Kidney (tissue), 13 donors: ENCODE measurements at regions not wholly inside any gene's neighbourhood (a gene's known extent, or its start where the extent isn't known, plus 50 kb on each side); places are given as distances from the start of the nearest gene placed in this dataset.

ENCODE experiments used
- DNase-seq, 5 donors: peaks; one replicate each; pipeline ENCODE4 v3.0.0-alpha.2; 2013 to 2020
- FAIRE-seq: peaks from 2 replicates; lab custom pipeline; 2012; peaks lifted over from hg19 to GRCh38; lab: Jason Lieb, UNC
- H3K27ac ChIP-seq, 2 donors: one replicate each; pipeline ENCODE4 v1.7.0; 2013; ENCODE audit warnings: low read depth in 2 of 2, low read length in 2 of 2, inconsistent platforms in 1 of 2
- H3K27me3 ChIP-seq: one replicate; pipeline ENCODE4 v1.7.1; 2013; ENCODE audit warnings: low read length, inconsistent platforms; ENCODE audit not compliant: control insufficient read depth, insufficient read depth
- H3K36me3 ChIP-seq, 3 donors: one replicate each; pipeline versions ENCODE4 v1.7.0 to v1.7.1; 2013; ENCODE audit warnings: low read length in 3 of 3, control low read depth in 1 of 3, inconsistent platforms in 1 of 3; ENCODE audit not compliant: insufficient read depth in 3 of 3, control insufficient read depth in 2 of 3
- H3K4me1 ChIP-seq, 3 donors: one replicate each; pipeline versions ENCODE4 v1.7.0 to v1.7.1; 2013; ENCODE audit warnings: low read length in 3 of 3, inconsistent platforms in 1 of 3, low read depth in 1 of 3; ENCODE audit not compliant: control insufficient read depth in 2 of 3, insufficient read depth in 2 of 3
- H3K4me3 ChIP-seq, 3 donors: one replicate each; pipeline versions ENCODE4 v1.7.0 to v1.8.1; 2013; ENCODE audit warnings: low read length in 3 of 3, control low read depth in 1 of 3, inconsistent platforms in 1 of 3
- H3K9ac ChIP-seq, 3 donors: one replicate each; pipeline versions ENCODE4 v1.7.0 to v1.7.1; 2013; ENCODE audit warnings: low read length in 3 of 3, control low read depth in 1 of 3, inconsistent platforms in 1 of 3
- H3K9me3 ChIP-seq, 3 donors: one replicate each; pipeline versions ENCODE4 v1.7.0 to v1.7.1; 2013; ENCODE audit warnings: low read length in 3 of 3, control low read depth in 1 of 3, inconsistent platforms in 1 of 3; ENCODE audit not compliant: control insufficient read depth in 2 of 3, insufficient read depth in 1 of 3
- intact Hi-C: fragments of 100-400 bp; cut with DNase I; formaldehyde crosslinking; loops from one replicate; pipeline ENCODE4 v1.11.1; 2022
- TF ChIP-seq, protein P1 (sequence below): IDR thresholded peaks from 3 replicates; pipeline ENCODE4 v1.5.1; 2012; ENCODE audit warnings: mild to moderate bottlenecking, moderate library complexity, borderline replicate concordance; ENCODE audit not compliant: insufficient read depth; ENCODE audit errors: extremely low read depth
- donor health status: control.
- donor health status: control.
- donor health status: control.
- donor health status: control.
- donor health status: control.
- donor health status: DM: yes; HTN: yes; CAD: no.
- donor health status: Normal renal cell carcinoma (clear cell type).

DNA sequence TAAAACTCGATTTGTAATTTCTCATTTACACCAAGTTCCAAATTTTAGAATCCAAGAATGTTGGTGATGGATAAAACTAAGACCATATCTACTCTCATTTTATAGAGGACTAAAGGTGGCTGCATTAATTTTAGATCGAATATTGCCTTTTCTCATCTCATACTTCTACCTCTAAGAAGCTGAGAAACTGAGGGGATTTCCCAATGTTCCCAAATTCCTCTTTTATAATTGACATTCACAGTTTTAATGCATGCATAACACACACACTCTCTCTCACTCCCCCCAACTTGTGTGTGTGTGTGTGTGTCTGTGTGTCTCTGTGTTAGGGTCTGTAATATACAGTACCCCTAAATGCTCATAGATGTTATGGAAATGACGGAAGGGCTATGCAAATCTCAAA lies 328.8 kb upstream of the SLC14A2 start:
- intact Hi-C loops = no loop called here
- no peak overlapping the region for H3K27ac ChIP-seq
- H3K9ac ChIP-seq = no peak overlapping the region
- TF ChIP-seq, protein P1, sequence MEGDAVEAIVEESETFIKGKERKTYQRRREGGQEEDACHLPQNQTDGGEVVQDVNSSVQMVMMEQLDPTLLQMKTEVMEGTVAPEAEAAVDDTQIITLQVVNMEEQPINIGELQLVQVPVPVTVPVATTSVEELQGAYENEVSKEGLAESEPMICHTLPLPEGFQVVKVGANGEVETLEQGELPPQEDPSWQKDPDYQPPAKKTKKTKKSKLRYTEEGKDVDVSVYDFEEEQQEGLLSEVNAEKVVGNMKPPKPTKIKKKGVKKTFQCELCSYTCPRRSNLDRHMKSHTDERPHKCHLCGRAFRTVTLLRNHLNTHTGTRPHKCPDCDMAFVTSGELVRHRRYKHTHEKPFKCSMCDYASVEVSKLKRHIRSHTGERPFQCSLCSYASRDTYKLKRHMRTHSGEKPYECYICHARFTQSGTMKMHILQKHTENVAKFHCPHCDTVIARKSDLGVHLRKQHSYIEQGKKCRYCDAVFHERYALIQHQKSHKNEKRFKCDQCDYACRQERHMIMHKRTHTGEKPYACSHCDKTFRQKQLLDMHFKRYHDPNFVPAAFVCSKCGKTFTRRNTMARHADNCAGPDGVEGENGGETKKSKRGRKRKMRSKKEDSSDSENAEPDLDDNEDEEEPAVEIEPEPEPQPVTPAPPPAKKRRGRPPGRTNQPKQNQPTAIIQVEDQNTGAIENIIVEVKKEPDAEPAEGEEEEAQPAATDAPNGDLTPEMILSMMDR = no peak
- H3K36me3 ChIP-seq = no peaks in the 10 kb centered on the region
- no peak overlapping the region for H3K4me3 ChIP-seq
- H3K27me3 ChIP-seq = no peaks in the 10 kb centered on the region
- H3K4me1 ChIP-seq = no peaks in the 10 kb centered on the region
- FAIRE-seq (no peak), DNase-seq (no peak)
- no peaks in the 10 kb centered on the region for H3K9me3 ChIP-seq

- no peak for FAIRE-seq
- no peaks in the 10 kb centered on the region for H3K27me3 ChIP-seq
- H3K9me3 ChIP-seq = no peaks in the 10 kb centered on the region
- DNase-seq = no peak
- H3K36me3 ChIP-seq = no peaks in the 10 kb centered on the region
- TF ChIP-seq, protein P1 = no peak
- H3K27ac ChIP-seq = no peak overlapping the region
- H3K9ac ChIP-seq = no peak overlapping the region
- no peak overlapping the region for H3K4me3 ChIP-seq
- H3K4me1 ChIP-seq = no peaks in the 10 kb centered on the region
- intact Hi-C loops = no loop called here
These were observed 327.7 kb upstream of the SLC14A2 start for GRCh38 chr18:45287531-45287930.

DNA sequence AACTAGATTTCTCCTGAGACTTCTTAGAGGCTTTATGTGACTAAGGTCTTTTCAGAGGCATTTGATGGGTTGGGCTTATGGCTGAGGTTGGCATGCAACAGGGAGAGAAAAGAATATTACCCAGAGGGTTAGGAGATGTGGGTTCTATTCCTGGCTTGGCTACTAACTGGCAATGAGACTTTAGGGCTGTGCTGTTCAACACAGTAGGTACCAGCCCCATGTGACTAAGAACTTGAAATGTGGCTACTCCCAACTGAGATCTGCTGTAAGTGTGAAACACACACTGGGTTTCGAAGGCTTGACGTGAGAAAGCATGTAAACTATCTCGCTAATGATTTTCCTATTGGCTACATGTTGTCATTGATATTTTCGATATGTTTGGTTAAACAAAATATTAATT lies 324.9 kb upstream of the SLC14A2 start:
- DNase-seq = no peak
- FAIRE-seq = no peak
- TF ChIP-seq, protein P1 = no peak
- H3K9ac ChIP-seq = no peak overlapping the region
- H3K4me3 ChIP-seq = no peak overlapping the region
- H3K27me3 ChIP-seq = no peaks in the 10 kb centered on the region
- H3K9me3 ChIP-seq = no peaks in the 10 kb centered on the region
- intact Hi-C loops = no loop called here
- no peaks in the 10 kb centered on the region for H3K4me1 ChIP-seq
- no peaks in the 10 kb centered on the region for H3K36me3 ChIP-seq
- H3K27ac ChIP-seq = no peak overlapping the region
